ENCODE measurements at regions not wholly inside any gene's neighbourhood (a gene's known extent, or its start where the extent isn't known, plus 50 kb on each side); places are given as distances from the start of the nearest gene placed in this dataset.

GRCh38 chr13:74667656-74668203 lies 533.5 kb upstream of the KLF12 start:
- no peak for TF ChIP-seq CTCF (IDR thresholded peaks at IDR 0.05)
- Histone ChIP-seq H3K36me3 (no peaks in the 10 kb centered on the region), H3K27ac (no peak overlapping the region), H3K9me3 (peaks cover 0 to under 1% of the 10 kb centered on the region in 2 donors), H3K27me3 (no peaks in the 10 kb centered on the region), H3K4me1 (no peaks in the 10 kb centered on the region), H3K4me3 (no peak overlapping the region)
- DNase-seq (ENCODE audit: low spot score): no peak

GRCh38 chr13:74662905-74663304 lies 528.7 kb upstream of the KLF12 start:
- Histone ChIP-seq H3K9me3 (peaks cover 0 to 2% of the 10 kb centered on the region in 2 donors), H3K4me1 (no peaks in the 10 kb centered on the region), H3K27ac (no peak overlapping the region), H3K4me3 (no peak overlapping the region), H3K36me3 (no peaks in the 10 kb centered on the region), H3K27me3 (no peaks in the 10 kb centered on the region)
- no peak for TF ChIP-seq CTCF (IDR thresholded peaks at IDR 0.05)
- DNase-seq (ENCODE audit: low spot score): no peak

GRCh38 chr13:74661851-74662250 lies 527.6 kb upstream of the KLF12 start:
- no peaks in the 10 kb centered on the region for H3K4me1 ChIP-seq
- TF ChIP-seq CTCF (IDR thresholded peaks at IDR 0.05): no peak
- no peak for DNase-seq (ENCODE audit: low spot score)

GRCh38 chr13:74657765-74658164 lies 523.6 kb upstream of the KLF12 start:
- H3K4me1 ChIP-seq: no peaks in the 10 kb centered on the region
- DNase-seq (ENCODE audit: low spot score): no peak
- TF ChIP-seq CTCF (IDR thresholded peaks at IDR 0.05): no peak
- H3K27me3 ChIP-seq: no peaks in the 10 kb centered on the region
- no peak overlapping the region for H3K4me3 ChIP-seq
- no peaks in the 10 kb centered on the region for H3K36me3 ChIP-seq
- no peak overlapping the region for H3K27ac ChIP-seq
- peaks cover 0 to 6% of the 10 kb centered on the region in 2 donors for H3K9me3 ChIP-seq

More at GRCh38 chr13:74661851-74662250, 527.6 kb upstream of the KLF12 start:
- no peak overlapping the region for H3K4me3 ChIP-seq
- H3K36me3 ChIP-seq: no peaks in the 10 kb centered on the region
- H3K27me3 ChIP-seq: no peaks in the 10 kb centered on the region
- no peak overlapping the region for H3K27ac ChIP-seq
- H3K9me3 ChIP-seq: peaks cover 0 to 6% of the 10 kb centered on the region in 2 donors

- H3K36me3 ChIP-seq: no peaks in the 10 kb centered on the region
- no peaks in the 10 kb centered on the region for H3K4me1 ChIP-seq
- H3K9me3 ChIP-seq: no peaks in the 10 kb centered on the region
- DNase-seq (ENCODE audit: low spot score): no peak
- no peak for TF ChIP-seq CTCF (IDR thresholded peaks at IDR 0.05)
- H3K27ac ChIP-seq: no peak overlapping the region
- H3K27me3 ChIP-seq: no peaks in the 10 kb centered on the region
- H3K4me3 ChIP-seq: no peak overlapping the region
These were observed 516.9 kb upstream of the KLF12 start for GRCh38 chr13:74651121-74651520.

GRCh38 chr13:74647991-74648390 lies 513.8 kb upstream of the KLF12 start:
- no peak overlapping the region for H3K4me3 ChIP-seq
- TF ChIP-seq CTCF (IDR thresholded peaks at IDR 0.05): no peak
- H3K9me3 ChIP-seq: no peaks in the 10 kb centered on the region
- no peaks in the 10 kb centered on the region for H3K27me3 ChIP-seq
- no peak for DNase-seq (ENCODE audit: low spot score)
- no peaks in the 10 kb centered on the region for H3K36me3 ChIP-seq
- no peak overlapping the region for H3K27ac ChIP-seq
- no peaks in the 10 kb centered on the region for H3K4me1 ChIP-seq
